Left renal cortex interstitium (tissue), 4 donors: ENCODE measurements at regions not wholly inside any gene's neighbourhood (a gene's known extent, or its start where the extent isn't known, plus 50 kb on each side); places are given as distances from the start of the nearest gene placed in this dataset.
"Not testable (repeated sequence)": the region's sequence is repeated elsewhere in the genome, so short reads cannot be mapped to it uniquely, and the experiment has no call there.

Source experiments
- DNase-seq, 4 donors: peaks; one replicate each; pipeline ENCODE4 v3.0.0-alpha.2; 2013; ENCODE audit warnings: low read depth in 4 of 4, low spot score in 2 of 4, missing footprints in 1 of 4

DNA sequence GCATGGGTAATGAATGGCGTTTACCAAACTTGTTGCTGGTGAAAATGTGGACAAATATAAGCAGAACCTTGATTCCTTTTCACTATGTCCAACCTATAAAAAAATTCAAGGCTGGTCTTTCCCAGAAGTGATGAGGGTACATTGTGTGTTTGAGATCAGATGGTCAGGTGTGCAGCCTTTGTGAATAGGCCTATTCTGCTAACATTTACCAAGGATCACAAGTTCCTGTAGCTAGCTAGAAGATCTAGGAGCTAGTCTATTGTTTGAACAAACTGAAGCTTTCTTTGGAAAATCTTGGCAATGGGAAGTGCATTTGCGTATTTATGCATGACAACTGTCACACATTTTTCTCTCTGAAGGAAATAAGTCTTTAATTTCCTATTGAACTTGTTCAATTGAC lies 489.6 kb downstream of the KLF5 start:
- DNase-seq, result no peak

GRCh38 chr13:73547239-73547638 lies 488.4 kb downstream of the KLF5 start:
- no peak for DNase-seq

GRCh38 chr13:73544175-73544574 lies 485.4 kb downstream of the KLF5 start:
- no peak for DNase-seq

GRCh38 chr13:73542446-73542845 lies 483.6 kb downstream of the KLF5 start:
- no peak for DNase-seq

GRCh38 chr13:73536865-73537264 lies 478.1 kb downstream of the KLF5 start:
- no peak for DNase-seq

- no peak for DNase-seq
Measured at GRCh38 chr13:73535341-73535740, 476.5 kb downstream of the KLF5 start.

DNA sequence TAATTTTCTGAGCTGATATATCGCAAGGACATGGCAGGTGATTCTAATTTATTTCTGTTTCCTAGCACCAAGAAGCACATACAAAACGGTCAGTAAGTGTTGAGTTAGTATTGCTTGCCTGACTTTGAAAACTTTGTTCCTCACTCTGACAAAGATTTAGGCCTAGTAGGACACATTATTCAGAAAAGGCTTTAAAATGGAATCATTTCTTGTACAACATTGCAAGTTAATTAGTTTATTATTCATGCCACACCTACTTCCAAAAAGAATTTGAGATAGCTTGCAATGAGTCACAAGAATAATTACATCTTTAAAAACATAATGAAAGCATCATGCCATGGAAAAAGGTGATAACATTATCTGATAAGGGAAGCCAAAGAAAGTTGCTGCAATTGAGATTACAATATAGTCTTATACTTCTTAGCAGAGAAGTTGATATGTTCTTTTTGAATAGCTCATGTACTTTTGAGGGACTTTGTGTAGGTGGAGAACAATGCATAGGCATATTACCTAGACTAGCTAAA lies 474.2 kb downstream of the KLF5 start:
- no peak for DNase-seq

DNA sequence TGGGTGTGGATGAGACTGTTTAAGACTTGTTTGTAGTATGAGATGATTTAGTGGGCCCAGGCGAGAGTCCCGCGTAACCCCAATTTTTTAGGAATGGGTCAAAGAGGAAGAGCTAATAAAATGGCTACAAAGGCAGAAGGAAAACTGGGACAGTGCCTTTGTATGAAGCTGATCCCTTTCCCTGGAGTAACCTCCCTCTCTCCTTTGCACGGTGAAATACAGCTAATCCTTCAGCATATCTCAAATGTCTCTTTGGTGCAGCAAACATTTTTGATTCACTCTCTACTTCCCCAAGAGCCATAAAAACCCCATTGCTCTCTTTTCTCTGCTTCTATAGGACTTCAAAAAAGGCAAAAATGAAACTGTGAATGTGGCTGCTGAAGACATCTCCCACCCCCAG lies 473.8 kb downstream of the KLF5 start:
- no peak for DNase-seq

DNA sequence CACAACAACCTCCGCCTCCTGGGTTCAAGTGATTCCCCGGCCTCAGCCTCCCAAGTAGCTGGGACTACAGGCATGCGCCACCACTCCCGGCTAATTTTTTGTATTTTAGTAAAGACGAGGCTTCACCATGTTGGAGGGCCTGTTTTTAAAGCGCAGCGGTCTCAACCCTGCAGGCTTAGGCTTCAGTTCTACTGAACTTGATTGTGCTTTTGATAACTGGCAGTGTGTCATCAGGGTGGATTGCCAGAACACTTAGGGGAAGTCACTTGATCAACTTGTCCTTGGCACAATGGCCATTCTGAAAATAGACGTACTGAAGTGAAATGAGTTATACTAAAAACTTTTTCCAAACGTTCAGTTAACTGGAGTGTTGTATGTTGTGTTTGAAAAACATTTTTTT lies 472.2 kb downstream of the KLF5 start:
- DNase-seq, result no peak

- no peak for DNase-seq
Measured at GRCh38 chr13:73522937-73523336, 464.1 kb downstream of the KLF5 start.

DNA sequence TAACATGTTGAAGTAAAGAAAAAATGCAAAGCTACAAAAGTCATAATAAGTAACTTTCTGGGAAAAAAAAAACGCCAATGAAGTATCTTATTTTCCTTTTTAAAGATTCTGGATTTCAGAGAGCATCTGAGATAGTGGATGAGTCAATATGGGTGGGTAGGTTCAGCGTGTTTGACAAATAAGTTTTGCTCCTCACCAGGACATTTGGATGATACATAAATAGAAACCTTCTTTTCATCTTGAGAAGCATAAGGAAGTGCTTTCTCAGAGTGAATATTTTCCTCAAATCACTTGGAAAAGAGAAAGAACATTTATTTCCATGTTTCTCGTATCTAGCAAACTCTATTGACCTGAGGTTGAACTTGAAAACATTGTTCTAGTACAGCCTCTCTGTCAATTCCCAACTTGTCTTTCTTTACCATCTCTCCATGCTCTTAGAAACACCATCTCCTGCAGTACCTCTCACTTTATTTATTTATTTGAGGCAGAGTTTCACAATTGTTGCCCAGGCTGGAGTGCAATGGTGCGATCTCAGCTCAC lies 463.2 kb downstream of the KLF5 start:
- DNase-seq, result no peak

GRCh38 chr13:73521290-73521624 lies 462.5 kb downstream of the KLF5 start:
- no peak for DNase-seq

DNA sequence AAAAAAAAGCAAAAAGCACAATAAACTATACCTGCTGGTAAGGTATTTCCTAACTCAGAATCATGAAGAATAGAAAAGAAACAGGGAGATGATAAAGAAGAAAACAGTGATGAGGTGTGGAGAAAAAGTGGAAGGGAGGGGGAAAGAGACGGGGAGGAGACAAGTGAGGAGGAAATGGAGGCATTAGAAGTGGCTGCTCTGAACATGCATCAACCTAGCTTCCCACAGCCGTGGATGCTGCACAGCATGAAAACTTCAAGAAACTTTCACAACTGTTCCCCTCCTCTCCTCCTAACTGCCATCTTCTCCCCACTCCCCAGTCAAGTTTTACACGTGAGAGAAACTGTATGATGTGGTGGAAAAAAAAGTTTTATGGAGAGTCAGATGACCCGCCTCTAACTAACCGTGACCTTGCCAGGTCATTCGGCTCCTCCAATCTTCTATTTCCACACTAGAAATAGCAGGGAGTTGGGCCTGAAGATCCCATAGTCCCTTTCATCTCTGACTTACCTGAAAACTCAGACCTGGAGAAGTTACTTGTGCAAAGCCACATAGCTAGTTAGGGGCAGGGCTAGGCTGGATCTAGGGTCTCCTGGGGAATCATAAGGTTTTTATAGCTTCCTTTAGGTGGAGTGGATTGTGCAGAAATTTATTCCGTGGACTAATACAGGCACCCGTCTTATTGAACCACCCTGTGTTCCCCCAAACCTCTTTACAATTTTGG lies 461.9 kb downstream of the KLF5 start:
- no peak for DNase-seq

DNA sequence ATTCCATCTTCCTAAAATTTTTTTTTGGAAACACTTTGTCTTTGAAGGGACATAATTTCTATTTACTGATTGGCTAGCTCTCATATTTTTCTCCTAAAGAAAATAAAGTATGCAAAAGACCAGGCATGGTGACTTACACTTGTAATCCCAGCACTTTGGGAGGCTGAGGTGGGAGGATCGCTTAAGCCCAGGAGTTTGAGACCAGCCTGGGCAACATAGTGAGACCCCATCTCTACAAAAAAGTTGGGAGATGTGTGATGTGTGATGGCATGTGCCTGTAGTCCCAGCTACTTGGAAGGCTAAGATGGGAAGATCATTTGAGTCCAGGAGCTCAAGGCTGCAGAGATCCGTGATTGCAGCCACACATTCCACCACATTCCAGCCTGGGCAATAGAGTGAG lies 461.3 kb downstream of the KLF5 start:
- DNase-seq, result not testable (repeated sequence)

- DNase-seq, result no peak
Measured at GRCh38 chr13:73519396-73520116, 460.8 kb downstream of the KLF5 start.

- DNase-seq, result no peak
Measured at GRCh38 chr13:73517766-73518165, 459.0 kb downstream of the KLF5 start.

GRCh38 chr13:73516731-73517130 lies 457.9 kb downstream of the KLF5 start:
- DNase-seq, result no peak

- DNase-seq, result no peak
Measured at GRCh38 chr13:73514208-73514607, 455.4 kb downstream of the KLF5 start.

DNA sequence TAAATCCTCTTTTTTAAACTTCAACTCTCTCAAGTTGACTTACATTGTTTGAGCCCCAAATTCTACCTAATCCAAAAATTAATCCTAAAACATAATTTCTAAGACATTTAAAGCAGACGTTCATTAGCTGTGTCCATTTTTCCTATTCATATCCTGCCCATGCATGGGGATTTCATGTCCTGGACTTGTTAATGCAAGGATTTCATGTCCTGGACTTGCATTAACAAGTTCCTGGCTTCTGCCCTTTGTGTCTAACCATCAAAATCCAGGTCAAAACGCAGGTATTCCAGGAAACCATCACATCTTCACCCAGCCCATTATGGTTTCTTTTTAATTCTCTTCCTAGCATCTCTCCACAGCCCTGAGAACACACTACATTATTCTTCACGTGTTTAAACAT lies 454.9 kb downstream of the KLF5 start:
- DNase-seq, result no peak

DNA sequence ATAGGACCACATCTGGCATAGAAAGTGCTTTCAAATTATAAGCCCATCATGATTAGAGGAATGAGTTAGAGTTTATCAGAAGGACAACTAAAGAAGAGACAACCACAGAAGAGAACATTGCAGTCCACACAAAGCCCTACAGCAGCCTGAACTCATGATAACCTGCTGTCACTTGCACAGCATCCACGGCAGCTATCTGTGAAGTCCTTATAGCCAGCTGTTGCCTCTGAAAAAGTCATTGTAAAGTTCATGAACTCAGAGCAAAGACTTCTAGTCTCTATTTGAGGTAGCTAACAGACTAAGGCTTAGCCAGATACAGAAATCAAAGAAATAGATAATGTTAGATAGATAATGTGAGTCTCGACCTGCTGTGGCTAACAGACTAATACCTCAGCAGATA lies 450.0 kb downstream of the KLF5 start:
- no peak for DNase-seq

DNA sequence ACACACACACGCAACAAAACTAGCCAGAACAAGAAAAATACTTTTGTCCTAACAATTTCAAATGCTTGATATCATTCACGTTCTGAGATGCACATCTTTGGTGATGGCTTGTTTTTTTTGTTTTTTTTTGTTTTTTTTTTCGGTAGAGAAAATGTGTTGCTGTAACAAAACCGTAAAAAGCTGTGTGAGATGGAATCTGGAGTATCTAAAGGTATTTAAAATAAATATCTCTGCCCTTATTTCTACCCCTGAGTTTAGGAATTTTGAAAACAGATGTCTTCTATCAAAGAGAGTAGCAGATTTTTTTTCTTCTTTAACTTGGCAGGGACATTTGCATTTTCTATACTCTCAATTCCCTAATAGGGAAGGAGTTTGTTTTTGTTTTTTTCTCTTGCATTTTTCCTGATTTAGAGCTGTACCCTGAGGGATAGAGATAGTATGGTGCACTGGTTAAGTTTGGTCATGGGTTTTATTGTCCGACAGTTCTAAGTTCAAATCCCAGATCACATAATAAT lies 446.6 kb downstream of the KLF5 start:
- DNase-seq, result no peak

GRCh38 chr13:73499695-73500094 lies 440.9 kb downstream of the KLF5 start:
- no peak for DNase-seq
